Stimulated activated CD4-positive, alpha-beta T cell treated with anti-CD3 and anti-CD28 coated beads, Interleukin-1b, Interleukin-23, amount 100 ng/mL, for 1 hour (primary cell): ENCODE measurements at regions not wholly inside any gene's neighbourhood (a gene's known extent, or its start where the extent isn't known, plus 50 kb on each side); places are given as distances from the start of the nearest gene placed in this dataset.
"Not testable (repeated sequence)": the region's sequence is repeated elsewhere in the genome, so short reads cannot be mapped to it uniquely, and the experiment has no call there.

Source experiments
- DNase-seq, 2 donors: peaks; one replicate each; pipeline ENCODE4 v3.0.0-alpha.2; 2020; ENCODE audit warnings: low read depth in 2 of 2

DNA sequence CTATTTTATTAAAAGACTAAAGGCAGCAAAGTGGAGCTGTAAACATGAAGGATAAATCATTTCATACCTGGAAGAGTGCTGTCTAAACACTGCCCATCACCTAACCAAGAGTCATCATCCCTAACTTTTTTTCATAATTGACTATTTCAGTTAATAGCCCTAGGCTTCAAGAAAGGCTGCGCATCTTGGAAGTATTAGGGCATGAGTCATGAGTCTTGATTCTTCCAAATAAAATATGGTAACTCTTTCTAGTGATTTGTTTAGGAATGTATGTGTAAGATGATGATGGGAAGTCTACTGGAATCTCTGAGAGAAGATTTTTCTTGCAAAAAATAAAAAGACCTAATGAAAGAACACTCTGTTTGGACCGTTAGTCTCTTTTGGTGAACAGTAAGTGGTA lies 207.7 kb upstream of the AHR start:
- DNase-seq, result no peak

DNA sequence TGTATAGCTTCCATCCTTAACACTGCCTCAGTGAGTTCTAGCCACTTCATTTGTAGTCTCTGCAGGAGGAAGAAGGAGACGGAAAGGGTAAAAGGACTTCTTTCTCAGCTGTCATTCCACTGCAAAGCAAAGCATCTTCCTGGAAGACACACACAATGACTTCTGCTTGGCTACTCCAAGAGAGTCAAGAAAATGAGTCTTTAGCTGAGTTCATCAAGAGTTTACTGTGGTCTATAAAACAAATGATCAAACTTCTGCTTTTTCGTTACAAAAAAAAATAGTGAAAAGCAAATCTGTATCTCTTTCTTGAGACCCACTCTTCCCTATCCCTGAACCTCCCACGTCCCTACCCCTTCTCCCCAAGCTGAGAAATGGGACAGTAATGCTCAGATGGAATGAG lies 205.0 kb upstream of the AHR start:
- no peak for DNase-seq

DNA sequence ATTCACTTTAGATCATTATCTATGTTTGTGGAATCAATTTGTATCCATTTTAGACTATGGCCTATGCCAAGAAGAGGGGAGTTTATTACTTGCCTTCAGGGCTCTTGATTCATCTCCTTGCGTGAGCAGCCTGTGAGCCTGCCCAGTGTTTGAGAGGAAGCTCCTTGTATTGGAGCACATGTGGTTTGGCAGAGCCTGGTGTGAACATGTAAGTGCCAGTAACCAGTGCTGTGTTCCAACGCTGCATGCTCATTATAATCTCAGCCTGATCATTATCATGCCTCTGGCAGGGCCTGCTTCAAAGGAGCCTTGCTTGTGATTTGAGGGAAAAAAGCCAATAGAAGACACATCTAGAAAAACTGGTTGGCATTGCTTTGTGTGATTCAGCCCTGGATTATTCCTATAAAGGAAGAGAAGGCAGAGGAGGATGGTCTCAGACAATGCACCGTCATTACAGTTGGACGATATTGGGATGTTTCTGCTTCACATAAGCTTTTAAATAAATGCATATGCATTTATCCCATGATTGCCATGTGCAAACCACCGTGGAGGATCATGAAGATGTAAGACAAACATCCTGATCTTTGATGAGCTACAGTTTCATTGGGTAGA lies 203.4 kb upstream of the AHR start:
- DNase-seq, result no peak

DNA sequence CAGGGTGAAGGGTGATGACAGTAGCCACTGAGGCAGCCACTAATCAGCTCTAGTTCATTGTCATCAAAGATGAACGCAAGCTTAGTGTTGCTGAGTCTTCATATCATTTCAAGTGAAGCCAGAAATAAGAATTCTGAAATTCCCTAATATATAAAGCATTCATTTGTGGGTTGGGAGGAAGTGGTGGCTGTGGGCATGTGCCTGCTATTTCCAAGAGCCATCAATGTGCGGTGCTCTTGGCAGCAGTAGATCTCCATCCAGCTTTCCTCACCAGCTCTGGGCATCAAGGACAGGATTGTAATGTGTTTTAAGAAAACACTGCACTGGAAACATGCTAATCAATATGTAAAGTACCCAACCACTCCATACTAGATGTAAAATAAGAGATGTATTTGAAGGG lies 202.5 kb upstream of the AHR start:
- no peak for DNase-seq

DNA sequence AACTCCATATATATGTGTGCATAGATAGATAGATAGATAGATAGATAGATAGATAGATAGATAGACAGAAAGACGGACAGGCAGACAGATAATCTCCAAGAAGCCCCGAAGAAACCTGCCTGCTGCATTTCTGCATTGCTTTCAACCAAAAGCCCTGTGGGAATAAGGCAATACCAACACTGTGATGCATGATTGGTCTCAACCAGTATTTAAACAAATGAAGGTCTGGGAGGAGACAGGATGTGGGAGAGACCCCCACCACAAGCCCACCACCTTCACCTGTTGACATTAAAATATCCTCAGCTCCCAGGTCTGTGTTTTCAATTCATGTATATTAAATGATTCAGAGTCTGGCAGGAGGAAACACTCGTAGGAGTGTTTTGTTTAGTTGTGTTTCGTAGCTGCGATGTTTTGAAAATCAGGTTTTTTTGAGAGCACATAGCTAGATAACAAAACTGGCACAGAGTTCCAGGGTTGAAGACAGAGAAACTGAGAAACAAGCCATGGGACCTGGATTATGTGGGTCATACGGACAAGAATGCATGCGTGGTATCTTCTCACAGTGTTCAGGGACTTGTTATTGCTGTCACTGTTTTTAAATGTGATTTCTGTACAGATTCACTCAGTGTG lies 200.7 kb upstream of the AHR start:
- DNase-seq, result no peak

DNA sequence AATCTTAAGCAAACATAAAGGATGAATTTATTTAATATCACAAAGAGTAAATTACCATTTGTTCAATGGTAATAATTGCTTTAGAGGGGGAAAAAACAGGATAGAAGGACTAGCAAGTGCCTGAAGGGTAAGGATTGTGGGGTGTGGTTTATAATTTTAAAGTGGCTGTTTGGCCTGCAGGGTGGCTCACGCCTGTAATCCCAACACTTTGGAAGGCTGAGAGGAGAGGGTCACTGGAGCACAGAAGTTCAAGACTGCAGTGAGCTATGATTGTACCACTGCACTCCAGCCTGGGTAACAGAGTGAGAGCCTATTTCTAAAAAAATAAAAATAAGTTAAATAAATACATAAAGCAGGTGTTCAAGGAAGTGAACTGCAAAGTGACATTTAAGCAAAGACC lies 199.9 kb upstream of the AHR start:
- DNase-seq, result no peak

DNA sequence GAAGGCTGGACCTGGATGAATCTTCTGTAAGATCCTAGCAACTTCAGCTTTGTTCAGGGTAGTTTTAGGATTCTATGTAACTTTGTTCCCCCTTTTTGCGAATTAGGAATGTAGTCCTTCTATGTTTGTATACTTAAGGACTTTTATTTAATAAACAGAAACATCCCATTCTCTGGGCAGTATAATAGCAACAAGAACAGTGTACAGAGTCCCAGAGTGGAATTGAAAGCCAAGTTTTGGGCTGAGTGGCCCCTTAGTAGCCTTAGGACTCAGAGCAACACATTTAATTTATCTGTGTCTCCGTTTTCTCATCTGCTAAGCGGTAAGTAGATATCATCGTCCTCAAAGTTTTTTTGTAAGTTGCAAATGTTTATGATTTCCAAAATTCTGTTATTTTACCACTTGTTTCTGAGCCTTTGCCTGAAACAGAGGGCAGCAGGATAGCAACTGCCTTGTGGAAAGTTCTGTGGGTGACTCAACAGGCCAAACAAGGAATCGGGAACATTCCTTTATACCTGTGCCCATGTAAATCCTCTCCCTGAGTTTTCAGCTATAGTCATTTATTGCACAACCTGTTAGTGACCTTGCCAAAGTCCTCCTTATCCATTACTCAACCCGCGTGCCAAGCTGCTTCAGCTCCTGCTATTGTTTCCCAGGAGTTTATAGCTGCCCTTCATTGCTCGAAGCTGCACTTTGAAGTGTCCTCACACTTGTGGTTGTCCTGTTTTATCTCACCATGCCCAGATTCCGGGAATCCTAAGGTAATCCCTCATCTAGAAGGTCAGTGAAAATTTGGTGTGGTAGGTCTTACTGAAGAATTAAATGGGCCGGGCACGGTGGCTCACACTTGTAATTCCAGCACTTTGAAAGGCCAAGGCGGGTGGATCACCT lies 199.1 kb upstream of the AHR start:
- no peak for DNase-seq

DNA sequence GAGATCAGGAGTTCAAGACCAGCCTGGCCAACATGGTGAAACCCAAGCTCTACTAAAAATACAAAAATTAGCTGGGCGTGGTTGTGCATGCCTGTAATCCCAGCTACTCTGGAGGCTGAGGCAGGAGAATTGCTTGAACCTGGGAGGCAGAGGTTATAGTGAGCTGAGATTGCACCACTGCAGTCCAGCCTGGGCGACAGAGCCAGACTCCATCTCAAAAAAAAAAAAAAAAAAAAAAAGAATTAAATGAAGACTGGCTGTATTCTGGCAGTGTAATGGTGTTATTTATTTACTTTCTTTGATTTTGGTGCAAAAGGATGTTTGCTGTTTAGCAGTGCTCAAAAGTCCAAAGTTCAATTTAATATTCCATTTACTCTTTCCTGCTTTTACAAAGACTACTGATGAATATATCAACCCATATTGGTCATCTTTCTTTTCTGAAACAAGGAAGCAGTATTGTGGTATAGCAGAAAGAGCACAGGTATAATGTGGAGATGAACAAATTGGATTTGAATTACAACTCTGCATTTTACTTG lies 198.4 kb upstream of the AHR start:
- not testable (repeated sequence) for DNase-seq

DNA sequence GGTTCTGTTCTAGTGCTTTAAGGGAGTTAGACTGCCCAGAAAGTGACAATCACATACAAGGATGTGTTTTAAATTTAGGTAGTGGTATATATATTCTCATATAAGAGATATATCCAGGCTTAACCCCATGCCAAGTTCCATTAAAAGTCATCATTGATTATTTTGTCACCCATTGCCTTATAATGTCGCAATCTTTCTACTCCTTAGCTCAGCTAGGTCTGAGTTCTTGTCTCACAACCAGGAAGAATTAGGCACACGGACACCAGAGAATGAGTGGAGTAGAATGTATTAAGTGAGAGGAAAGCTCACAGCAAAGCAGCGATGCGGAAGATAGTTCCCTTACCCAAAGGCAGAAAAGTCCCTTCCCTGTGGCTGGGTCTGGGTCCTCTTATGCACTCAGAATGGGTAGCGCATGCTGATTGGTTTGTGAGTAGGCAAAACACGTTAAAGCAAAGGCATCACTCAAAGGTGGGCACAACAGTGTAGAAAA lies 197.2 kb upstream of the AHR start:
- no peak for DNase-seq

DNA sequence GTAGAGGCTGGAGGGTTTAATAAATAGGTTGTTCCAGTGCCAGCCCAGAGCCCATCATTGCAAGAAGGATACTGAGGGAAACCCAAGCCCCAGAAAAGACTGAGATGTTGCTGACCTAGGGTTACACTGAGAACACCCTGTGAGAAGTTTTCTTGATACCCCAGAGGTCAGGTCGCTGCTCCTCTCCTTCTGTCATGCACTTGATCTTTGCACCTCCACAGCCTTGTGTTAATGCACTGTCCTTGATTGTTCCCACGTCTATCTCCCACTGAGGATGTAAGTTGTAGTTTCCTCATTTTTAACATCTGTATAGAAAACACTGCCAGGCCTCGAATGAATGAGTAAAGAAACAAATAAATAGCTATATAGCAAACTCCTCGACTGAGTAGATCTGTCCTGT lies 195.3 kb upstream of the AHR start:
- DNase-seq, result no peak

DNA sequence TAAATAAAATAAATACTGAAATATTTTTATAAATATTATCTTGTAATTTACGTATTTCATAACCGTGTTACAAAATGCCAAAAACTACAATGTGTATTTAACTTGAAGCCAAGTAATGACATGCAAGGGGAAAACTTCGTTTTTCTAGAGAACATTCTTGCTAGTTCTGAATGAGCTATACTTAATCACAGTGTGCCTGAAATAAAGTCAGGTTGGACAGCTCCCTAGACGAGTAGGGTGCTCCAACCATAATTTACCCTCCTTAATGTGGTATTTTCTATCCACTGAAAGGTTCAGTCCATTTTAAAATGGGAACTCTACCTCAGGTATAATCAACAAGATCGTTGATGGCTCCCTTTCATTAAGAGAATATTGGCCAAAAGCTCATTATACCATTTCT lies 194.5 kb upstream of the AHR start:
- no peak for DNase-seq

DNA sequence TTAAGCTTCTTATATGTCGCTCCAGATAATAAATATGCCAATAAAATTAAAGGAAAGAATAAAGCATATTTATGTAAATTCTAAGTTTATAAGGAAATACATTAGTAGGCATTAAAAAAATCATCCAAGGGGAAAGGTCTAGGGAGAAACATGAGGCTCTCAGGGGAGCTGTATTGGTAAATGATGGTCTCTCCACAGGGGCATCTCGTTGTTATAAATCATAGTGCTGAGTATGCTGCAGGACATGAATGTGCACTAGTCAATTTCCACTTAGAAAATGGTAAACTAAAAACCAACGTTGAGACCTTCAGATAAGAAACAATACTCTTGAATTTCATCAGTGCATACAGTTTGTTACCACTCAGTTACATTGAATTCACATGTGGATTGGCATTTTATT lies 194.0 kb upstream of the AHR start:
- DNase-seq, result no peak

DNA sequence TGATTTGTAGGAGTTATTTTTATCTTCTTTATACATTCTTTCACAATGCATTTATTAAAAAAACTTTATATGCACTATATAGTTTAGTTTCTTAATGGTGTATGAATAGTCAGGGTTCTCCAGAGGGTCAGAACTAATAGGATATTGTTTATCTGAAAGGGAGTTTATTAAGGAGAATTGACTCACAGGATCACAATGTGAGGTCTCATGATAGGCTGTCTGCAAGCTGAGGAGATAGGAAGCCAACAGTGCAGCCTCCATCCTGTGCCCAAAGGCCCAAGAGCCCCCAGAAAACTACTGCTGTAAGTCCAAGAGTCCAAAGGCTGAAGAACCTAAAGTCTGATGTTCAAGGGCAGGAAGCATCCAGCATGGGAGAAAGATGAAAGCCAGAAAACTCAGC lies 192.8 kb upstream of the AHR start:
- DNase-seq, result no peak

DNA sequence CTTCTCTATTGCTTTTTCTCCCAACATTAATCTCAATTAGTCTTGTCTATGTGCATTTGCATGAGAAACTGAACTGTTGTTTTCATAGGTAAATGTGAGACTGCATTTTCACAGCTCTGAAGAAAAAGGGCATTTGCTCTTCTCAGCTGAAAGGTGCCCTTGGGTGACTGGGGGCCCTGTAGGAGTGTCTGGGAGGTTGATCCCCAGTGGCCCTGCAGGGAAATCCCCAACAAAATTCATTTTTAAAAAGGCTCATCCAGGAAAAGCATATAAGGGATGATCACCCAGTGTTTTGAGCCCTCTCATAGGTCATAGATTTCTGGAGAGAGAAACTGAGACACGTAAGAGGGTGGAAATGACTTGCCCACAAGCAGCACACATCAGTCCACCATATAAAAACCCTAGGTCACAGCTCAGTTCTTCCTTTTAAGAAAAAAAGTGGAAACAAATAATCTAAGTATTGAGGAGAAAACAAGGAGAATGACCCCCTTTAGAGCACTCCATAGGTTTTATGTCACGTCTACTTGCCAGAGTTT lies 190.3 kb upstream of the AHR start:
- DNase-seq, result no peak

DNA sequence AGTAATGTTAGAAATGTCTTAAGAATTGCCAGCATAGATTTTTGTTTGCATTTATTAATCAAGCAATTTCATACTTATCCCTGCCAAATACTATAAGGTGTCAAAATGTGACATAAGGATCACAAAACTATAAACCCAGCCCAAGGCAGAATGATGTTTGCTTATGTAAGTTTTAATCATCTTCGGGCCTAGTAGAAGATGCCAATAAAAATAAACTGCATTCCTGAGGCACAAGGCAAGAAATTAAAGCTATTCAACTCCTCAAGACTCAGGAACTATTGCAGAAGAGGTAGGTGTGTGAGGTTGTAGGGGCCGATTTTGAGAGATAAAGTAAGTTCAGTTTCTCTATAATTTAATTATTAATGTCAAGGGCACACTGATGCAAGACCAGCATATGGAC lies 189.4 kb upstream of the AHR start:
- no peak for DNase-seq

DNA sequence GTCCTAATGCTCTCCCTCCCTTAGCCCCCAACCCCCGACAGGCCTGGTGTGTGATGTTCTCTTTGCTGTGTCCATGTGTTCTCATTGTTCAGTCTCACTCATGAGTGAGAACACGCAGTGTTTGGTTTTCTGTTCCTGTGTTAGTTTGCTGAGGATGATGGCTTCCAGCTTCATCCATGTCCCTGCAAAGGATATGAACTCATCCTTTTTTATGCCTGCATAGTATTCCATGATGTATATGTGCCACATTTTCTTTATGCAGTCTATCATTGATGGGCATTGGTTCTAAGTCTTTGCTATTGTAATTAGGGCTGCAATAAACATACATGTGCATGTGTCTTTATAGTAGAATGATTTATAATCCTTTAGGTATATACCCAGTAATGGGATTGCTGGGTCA lies 184.7 kb upstream of the AHR start:
- DNase-seq, result not testable (repeated sequence)

DNA sequence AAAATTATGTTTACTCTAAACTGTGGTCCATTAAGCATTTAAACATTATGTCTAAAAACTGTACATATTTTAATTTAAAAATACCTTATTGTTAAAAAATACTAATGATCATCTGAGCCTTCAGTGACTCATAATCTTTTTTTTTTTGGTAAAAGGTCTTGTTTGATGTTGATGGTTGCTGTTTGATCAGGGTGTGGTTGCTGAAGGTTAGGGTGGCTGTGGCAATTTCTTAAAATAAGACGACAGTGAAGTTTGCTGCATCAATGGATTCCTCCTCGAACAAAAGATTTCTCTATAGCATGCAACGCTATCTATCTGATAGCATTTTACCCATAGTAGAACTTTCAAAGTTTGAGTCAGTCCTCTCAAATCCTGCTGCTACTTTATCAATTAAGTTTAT lies 180.0 kb upstream of the AHR start:
- DNase-seq, result no peak

DNA sequence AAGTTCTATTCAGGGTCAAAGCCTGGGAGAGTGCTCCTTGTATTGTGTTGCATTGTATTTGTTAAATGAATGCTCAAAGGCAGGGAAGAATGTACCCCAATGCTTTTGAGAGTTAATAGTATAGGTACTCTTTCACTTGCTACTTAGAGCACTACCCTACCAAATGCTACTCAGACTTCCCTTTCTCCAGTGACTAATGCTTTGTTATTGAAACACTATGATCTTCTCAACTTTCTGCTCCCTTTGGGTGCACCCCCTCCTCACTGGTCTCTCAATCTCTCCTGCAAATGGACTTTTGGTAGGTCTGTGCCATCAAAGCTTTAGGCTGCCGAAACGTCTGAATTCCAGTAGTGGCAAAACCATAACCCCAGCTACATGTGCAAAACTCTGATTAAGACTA lies 177.7 kb upstream of the AHR start:
- DNase-seq, result no peak

DNA sequence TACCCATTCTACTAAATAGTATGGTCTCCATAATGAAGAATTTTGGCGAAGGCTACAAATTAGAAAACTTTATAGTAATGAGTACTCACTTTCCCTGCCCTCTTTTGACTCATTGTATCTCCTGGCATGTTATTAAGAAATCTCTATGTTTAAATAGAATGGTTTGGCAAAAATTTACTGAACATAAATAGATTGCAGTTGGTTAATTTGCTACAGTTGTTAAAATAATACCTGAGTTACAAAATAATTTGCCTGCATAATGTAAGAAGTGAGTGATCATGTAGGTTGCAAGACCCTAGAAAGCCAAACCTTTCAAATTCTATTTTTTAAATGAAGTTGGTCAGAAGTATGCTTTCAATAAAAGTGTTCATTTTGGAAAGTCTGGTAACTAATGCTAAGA lies 176.8 kb upstream of the AHR start:
- no peak for DNase-seq

DNA sequence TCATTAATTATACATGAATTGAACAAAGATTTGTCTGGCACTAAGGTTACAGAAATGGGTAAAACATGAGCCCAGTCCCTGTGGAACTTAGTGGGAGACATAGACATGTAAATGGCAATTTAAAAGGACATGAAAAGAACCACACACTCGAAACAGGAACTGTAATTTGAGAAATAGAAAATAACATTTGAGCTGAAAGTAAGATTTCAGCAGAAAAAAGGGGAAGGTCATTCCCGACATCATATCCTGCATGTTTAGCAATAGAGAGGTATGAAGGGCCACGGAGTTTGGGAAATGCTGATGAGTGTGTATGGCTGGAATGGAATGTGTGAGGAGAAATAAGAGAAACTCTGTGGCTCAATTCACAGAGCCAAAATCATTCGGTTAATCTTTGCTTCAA lies 175.4 kb upstream of the AHR start:
- no peak for DNase-seq

DNA sequence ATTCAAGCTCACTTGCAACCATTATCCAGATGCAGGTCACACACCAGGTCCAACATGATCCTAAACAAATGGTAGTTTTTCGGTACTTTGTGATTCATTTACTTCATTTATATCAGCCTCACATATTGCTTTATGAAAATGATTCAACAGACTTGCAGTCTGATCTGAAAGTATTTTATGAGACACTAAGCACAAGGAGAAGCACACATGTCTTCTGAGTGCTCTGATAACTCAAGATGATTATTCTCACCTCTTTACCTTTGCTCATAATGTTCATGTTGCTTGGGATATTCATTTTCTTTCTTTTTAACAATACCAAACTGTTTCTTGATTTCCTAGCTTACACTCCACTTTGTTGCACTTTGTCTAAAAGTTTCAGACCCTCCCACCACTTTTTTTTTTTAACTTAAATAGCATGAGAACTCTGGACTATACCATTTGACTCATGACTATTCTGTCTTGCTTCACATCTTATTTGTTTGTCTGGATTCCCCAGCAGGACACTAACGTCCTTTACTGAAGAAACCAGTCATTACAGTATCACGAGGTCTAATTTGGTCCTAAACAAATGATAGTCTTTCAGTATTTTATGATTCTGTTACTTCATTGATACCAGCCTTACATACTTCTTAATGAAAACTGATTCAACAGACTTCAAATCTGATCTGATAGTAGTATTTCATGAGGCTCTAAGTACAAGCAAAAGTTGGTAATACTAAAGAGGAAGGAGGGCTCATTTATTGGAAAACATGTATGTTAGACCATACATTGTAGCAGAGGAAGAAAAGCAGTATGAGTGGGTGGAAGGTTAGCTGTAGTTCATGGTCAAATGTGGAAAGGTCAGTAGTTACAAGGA lies 171.8 kb upstream of the AHR start:
- DNase-seq, result no peak

DNA sequence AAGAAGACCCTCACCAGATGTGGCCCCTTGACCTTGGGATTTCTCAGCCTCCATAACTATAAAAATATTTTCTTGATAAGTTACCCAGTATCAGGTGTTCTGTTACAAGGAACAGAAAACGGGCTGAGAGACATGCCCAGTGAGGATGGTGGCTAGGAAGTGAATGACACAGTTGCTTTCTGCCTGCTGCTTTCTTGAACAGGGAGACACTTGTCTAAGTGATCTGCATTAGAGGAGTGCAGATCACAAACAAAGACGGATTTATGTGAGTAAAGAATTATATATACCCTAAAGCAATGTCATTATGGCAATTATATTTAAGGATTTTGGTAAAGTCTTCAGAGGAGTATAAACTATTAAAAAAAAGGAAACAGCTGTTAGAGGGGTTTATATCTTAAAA lies 169.2 kb upstream of the AHR start:
- DNase-seq, result no peak
